SK-N-SH treated with all-trans-retinoic acid at 6 μM for 48 hours (cell line): ENCODE measurements at regions not wholly inside any gene's neighbourhood (a gene's known extent, or its start where the extent isn't known, plus 50 kb on each side); places are given as distances from the start of the nearest gene placed in this dataset.

Experiments
- CSDC2 ChIP-seq: fragments of 250-450 bp; sonication (Bioruptor Pico); IDR thresholded peaks from 2 replicates; pipeline ENCODE4 v1.5.0; 2020; ENCODE audit warnings: mild to moderate bottlenecking, moderate library complexity
- GLIS3 ChIP-seq: fragments of 250-450 bp; sonication (Bioruptor Pico); IDR thresholded peaks from 2 replicates; pipeline ENCODE4 v1.5.0; 2020; ENCODE audit warnings: mild to moderate bottlenecking, moderate library complexity
- OSR1 ChIP-seq: fragments of 250-450 bp; sonication (Bioruptor Pico); IDR thresholded peaks from 2 replicates; pipeline ENCODE4 v1.8.0; 2022; ENCODE audit warnings: moderate library complexity, mild to moderate bottlenecking, inconsistent platforms
- ZNF565 ChIP-seq: fragments of 450-650 bp; formaldehyde crosslinking; conservative IDR thresholded peaks from 2 replicates; pipeline ENCODE4 v1.5.0; 2020; ENCODE audit warnings: low read depth, mild to moderate bottlenecking, moderate library complexity
- TF ChIP-seq, protein P1 (sequence below): fragments of 250-450 bp; sonication (Bioruptor Pico); IDR thresholded peaks from 2 replicates; pipeline ENCODE4 v1.5.1; 2020; ENCODE audit warnings: low read depth, mild to moderate bottlenecking, moderate library complexity

DNA sequence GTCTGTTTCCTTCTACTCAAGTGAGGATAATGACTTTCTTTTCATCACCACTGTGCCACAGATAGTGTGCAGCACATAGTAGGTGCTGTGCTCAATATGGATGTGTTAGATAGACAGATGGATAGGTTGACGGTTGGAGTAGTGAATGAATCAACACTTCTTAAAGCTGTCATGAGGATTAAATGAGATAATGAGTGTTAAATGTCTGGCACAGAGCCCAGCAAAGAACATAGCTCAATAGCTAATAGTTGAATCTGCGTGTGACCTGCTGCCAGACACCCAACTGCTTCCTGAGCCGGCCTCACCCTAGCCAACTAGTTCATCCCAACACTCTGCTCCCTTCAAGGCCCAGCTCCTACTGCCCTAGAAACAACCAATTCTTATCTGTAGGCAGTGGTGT, 67.7 kb upstream of the PJA1 start:
- TF ChIP-seq ZNF565 (CRISPR knock-in tag) (no peak), GLIS3 (CRISPR knock-in tag) (no peak), CSDC2 (CRISPR knock-in tag) (no peak), OSR1 (no peak)
- TF ChIP-seq, protein P1, sequence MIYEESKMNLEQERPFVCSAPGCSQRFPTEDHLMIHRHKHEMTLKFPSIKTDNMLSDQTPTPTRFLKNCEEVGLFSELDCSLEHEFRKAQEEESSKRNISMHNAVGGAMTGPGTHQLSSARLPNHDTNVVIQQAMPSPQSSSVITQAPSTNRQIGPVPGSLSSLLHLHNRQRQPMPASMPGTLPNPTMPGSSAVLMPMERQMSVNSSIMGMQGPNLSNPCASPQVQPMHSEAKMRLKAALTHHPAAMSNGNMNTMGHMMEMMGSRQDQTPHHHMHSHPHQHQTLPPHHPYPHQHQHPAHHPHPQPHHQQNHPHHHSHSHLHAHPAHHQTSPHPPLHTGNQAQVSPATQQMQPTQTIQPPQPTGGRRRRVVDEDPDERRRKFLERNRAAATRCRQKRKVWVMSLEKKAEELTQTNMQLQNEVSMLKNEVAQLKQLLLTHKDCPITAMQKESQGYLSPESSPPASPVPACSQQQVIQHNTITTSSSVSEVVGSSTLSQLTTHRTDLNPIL: no peak
